ENCODE measurements at regions not wholly inside any gene's neighbourhood (a gene's known extent, or its start where the extent isn't known, plus 50 kb on each side); places are given as distances from the start of the nearest gene placed in this dataset.

GRCh38 chr7:132065193-132065988, 509.0 kb upstream of the PODXL start (continued):
- TF ChIP-seq RCOR1 (IDR thresholded peaks at IDR 0.05; ENCODE audit: low read length) (0 out of 2 replicates have a peak, but pooled peaks have one; percentile 31), NRF1 (IDR thresholded peaks at IDR 0.05; ENCODE audit: low read depth, low read length) (no peak), CHD2 (IDR thresholded peaks at IDR 0.05; ENCODE audit: low read length, partially characterized antibody) (peak; percentile 34), GATA2 (CRISPR knock-in tag; IDR thresholded peaks at IDR 0.05) (no peak), FOSL2 (IDR thresholded peaks at IDR 0.05; ENCODE audit: borderline replicate concordance, low read depth) (peak; percentile 100), EP300 (IDR thresholded peaks at IDR 0.05; ENCODE audit: borderline replicate concordance in 1 of 2, low read depth in 1 of 2, low read length in 1 of 2) (peak; percentile 50 to 99; a peak in 3 of 4 replicates), IRF3 (IDR thresholded peaks at IDR 0.05; ENCODE audit: low read depth, low read length) (no peak), MXI1 (IDR thresholded peaks at IDR 0.05; ENCODE audit: low read depth, low read length) (no peak), PBX3 (IDR thresholded peaks at IDR 0.05) (peak; percentile 87)

- H3K27ac ChIP-seq (ENCODE audit: low read depth in 2 of 2, low read length in 1 of 2), result peak overlapping the region in 1 of 2 experiments; percentile 96; a peak in 2 of 4 replicates
- DNase-seq, result no peak
- no peaks in the 10 kb centered on the region for H3K9me2 ChIP-seq
- H3K36me3 ChIP-seq (replicated peaks in 1 of 2; ENCODE audit: control insufficient read depth in 1 of 2, insufficient read depth in 2 of 2, low read length in 1 of 2), result peaks cover 0 to 8% of the 10 kb centered on the region in 2 experiments
- 80% methylated on average over 7 of the region's 7 CpGs for WGBS (ENCODE audit: low lambda C conversion rate)
- H4K20me1 ChIP-seq (ENCODE audit: insufficient read depth), result no peaks in the 10 kb centered on the region
- peaks cover 19 to 45% of the 10 kb centered on the region in 2 experiments for H3K4me1 ChIP-seq (ENCODE audit: control insufficient read depth in 1 of 2, insufficient read depth in 2 of 2, low read depth in 1 of 2, low read length in 1 of 2)
- no peaks in the 10 kb centered on the region for H3K9me3 ChIP-seq
- ChIA-PET CTCF (interaction anchor here (1.1 kb wide), 1 partner anchor 119 kb away, joined by 4 read pairs; no protein-coding TSS in a partner anchor), POLR2A (no interaction called here)
- H3F3A ChIP-seq (replicated peaks; ENCODE audit: insufficient read depth), result peaks cover 39% of the 10 kb centered on the region
- H3K27me3 ChIP-seq (ENCODE audit: insufficient read depth), result no peaks in the 10 kb centered on the region
- no peak overlapping the region for H2AFZ ChIP-seq (ENCODE audit: low read depth)
- no peak overlapping the region for H3K4me3 ChIP-seq (ENCODE audit: low read depth in 2 of 2, low read length in 1 of 2)
- H3K79me2 ChIP-seq (ENCODE audit: insufficient read depth), result peaks cover 3% of the 10 kb centered on the region; the same call in 1 of the 2 replicates
- no peak overlapping the region for H3K9ac ChIP-seq
- 0 out of 2 replicates have a peak overlapping the region, but pooled peaks have one; percentile 12 for H3K4me2 ChIP-seq
- TF ChIP-seq TCF12 (IDR thresholded peaks at IDR 0.05) (no peak), ZBTB33 (IDR thresholded peaks at IDR 0.05; ENCODE audit: borderline replicate concordance, low read depth) (no peak), NRF1 (IDR thresholded peaks at IDR 0.05; ENCODE audit: low read depth, low read length) (no peak), CTCF (IDR thresholded peaks at IDR 0.05) (no peak), RFX5 (IDR thresholded peaks at IDR 0.05; ENCODE audit: low read length) (no peak), GABPA (IDR thresholded peaks at IDR 0.05; ENCODE audit: low read depth) (no peak), IRF3 (IDR thresholded peaks at IDR 0.05; ENCODE audit: low read depth, low read length) (no peak), NFIC (IDR thresholded peaks at IDR 0.05; ENCODE audit: borderline replicate concordance) (no peak), CHD2 (IDR thresholded peaks at IDR 0.05; ENCODE audit: low read length, partially characterized antibody) (no peak), ELF1 (IDR thresholded peaks at IDR 0.05) (no peak), GATA2 (CRISPR knock-in tag; IDR thresholded peaks at IDR 0.05) (no peak), MXI1 (IDR thresholded peaks at IDR 0.05; ENCODE audit: low read depth, low read length) (no peak), JUND (IDR thresholded peaks at IDR 0.05) (no peak), YY1 (IDR thresholded peaks at IDR 0.05; ENCODE audit: low read depth) (no peak), USF2 (IDR thresholded peaks at IDR 0.05; ENCODE audit: borderline replicate concordance, low read depth, low read length) (no peak), USF1 (IDR thresholded peaks at IDR 0.05; ENCODE audit: borderline replicate concordance, low read depth) (no peak), FOXM1 (IDR thresholded peaks at IDR 0.05; ENCODE audit: low read depth) (no peak)
Measured at GRCh38 chr7:132063800-132064199, 507.4 kb upstream of the PODXL start.

Data from SK-N-SH (cell line).